AG10803 (cell line): ENCODE measurements at regions not wholly inside any gene's neighbourhood (a gene's known extent, or its start where the extent isn't known, plus 50 kb on each side); places are given as distances from the start of the nearest gene placed in this dataset.

Source experiments
- DNase-seq: peaks from one replicate; pipeline ENCODE4 v3.0.0; 2010; ENCODE audit warnings: low read depth
- H3K4me3 ChIP-seq: 2 replicates; pipeline ENCODE4 v1.5.1; 2011; ENCODE audit warnings: mild to moderate bottlenecking, low read length, control low read depth
- TF ChIP-seq, protein P1 (sequence below): conservative IDR thresholded peaks from 2 replicates; pipeline ENCODE4 v1.5.1; 2011; ENCODE audit warnings: mild to moderate bottlenecking, low read length, control low read depth, inconsistent platforms

DNA sequence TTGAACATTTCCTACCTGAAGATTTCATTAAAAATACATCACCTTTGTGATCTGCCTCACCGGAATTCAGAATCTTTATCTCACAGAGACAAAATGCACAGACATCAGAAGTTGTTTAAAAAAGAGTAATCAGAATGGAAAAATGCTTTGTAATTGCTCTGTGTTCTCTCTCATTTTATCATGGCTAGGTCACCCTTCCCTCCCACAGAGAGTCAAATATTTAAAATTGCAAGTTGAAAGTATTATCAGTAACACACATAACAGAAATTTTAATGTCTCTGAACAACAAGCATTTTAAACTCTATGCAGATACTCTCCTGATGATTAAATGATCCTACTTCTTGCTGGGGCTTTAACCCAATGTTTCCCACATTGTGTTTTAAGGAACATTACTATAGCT, 362.0 kb downstream of the CBLL2 start:
- no peak for DNase-seq
- H3K4me3 ChIP-seq, result no peak overlapping the region
- TF ChIP-seq, protein P1, sequence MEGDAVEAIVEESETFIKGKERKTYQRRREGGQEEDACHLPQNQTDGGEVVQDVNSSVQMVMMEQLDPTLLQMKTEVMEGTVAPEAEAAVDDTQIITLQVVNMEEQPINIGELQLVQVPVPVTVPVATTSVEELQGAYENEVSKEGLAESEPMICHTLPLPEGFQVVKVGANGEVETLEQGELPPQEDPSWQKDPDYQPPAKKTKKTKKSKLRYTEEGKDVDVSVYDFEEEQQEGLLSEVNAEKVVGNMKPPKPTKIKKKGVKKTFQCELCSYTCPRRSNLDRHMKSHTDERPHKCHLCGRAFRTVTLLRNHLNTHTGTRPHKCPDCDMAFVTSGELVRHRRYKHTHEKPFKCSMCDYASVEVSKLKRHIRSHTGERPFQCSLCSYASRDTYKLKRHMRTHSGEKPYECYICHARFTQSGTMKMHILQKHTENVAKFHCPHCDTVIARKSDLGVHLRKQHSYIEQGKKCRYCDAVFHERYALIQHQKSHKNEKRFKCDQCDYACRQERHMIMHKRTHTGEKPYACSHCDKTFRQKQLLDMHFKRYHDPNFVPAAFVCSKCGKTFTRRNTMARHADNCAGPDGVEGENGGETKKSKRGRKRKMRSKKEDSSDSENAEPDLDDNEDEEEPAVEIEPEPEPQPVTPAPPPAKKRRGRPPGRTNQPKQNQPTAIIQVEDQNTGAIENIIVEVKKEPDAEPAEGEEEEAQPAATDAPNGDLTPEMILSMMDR, result no peak

DNA sequence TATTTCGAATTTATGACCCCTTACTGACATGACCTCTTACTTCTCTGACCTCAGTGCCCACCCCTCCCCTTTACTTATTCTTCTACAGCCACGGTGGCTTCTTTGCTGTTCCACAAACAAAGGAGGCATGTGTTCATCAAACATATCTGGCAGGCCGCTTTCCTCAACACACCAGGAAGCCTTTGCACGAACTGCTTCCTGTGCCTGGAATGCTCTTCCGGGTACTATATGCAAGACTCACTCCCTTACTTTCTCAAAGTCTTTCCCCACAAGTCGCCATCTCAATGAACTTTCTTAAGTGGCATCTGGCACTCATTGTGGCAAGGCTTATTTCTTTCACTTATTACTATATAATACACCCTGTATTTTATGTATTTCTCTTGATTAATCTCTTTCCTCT, 351.5 kb upstream of the DDX53 start:
- no peak for DNase-seq
- H3K4me3 ChIP-seq, result no peak overlapping the region
- TF ChIP-seq, protein P1, result no peak

DNA sequence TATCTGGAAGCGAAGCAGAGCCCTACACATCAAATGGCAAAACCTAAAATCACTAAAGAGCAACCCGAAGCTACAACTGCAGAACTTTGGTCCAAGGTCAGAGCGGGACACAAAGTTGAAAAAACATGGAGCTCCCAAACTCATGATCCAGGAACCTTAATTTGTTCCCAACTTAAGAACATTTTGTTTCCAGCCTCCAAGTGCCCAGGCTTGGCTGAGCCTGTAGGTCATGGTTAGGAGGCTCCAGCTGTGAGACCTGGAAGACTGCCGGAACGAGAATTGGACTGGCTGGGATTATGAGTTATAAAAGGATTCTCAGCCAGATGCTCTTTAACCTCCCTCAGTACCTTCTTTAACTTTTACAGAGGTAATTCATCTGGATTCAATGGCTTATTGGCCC, 349.1 kb upstream of the DDX53 start:
- no peak for DNase-seq
- H3K4me3 ChIP-seq, result no peak overlapping the region
- TF ChIP-seq, protein P1, result no peak

DNA sequence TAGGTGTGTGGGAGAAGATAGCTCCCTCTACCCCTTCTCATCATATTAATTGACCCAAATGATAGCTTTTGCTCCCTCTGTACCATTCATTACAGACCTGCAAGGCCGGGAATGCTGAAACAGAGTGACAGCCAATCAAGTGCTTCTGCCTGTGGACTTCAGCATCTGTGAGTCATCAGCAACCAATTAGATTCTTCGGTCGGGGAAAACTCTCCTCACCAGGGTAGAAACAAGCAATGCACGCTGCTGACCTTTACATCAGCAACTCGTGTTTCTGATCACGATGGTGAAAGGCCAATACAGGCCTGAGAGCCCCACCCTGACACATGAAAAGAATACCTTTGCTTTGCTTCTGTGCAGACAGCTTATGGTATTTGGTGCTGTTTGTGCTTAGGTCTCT, 347.2 kb upstream of the DDX53 start:
- DNase-seq, result peak; percentile 12
- TF ChIP-seq, protein P1, result no peak

DNA sequence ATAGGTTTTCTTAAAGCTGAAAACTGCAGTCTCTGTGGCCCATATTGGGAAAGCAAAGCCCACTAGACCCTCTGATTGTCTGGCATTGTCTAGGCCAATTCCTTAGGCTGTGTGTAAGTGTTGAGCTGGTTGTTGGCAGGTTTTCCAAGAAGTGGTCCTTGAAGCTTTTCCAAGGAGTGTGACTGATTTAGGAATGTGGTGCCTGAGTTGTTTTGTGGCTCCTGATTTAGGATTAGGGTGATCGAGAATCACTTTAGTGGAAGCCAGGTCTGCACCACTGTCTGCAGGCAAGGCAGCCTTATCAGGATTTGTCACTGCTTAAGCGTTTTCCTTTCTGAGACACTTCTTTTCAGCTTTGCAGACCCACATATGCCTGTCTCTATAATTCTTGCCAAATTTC, 339.0 kb upstream of the DDX53 start:
- no peak for DNase-seq
- TF ChIP-seq, protein P1, result no peak
- no peak overlapping the region for H3K4me3 ChIP-seq

More for the DNA sequence above, 347.2 kb upstream of the DDX53 start:
- no peak overlapping the region for H3K4me3 ChIP-seq

DNA sequence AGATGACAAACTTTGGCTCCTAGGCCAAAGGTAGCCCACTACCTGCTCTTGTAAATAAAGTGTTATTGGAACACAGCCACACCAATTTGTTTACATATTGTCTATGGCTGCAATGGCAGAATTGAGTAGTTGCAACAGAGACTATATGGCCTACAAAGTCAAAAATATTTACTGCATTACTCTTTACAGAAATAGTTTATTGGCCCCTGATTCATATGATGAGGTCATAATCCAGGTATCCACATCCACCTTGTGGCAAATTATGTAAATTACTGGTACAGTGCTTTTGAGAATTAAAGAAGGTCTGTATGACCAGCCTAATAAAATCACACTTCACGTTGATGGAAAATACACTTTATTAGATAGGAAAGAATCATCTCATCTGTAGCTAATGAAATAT, 337.0 kb upstream of the DDX53 start:
- TF ChIP-seq, protein P1, result no peak
- no peak overlapping the region for H3K4me3 ChIP-seq
- DNase-seq, result no peak

DNA sequence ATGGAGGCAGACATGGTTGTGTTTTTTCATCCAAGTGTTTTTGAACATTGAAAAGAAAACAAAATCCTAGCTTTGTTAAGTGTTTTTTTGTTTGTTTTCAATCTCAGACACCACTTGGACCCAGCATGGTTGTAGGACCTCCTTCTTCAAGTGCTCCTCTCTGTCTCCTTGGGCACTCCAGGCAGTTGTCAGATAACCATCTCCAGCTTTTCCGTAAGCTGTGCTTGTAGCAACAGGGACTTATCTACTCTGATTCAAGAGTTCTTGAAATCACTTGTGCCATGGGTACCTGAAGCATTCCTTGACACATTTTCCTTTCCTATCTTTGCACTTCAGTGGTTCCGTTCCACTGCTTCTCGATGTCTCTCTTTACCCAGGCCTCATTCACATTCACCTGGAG, 334.9 kb upstream of the DDX53 start:
- DNase-seq, result no peak
- TF ChIP-seq, protein P1, result no peak
- no peak overlapping the region for H3K4me3 ChIP-seq
